Peyer's patch (tissue), 4 donors: ENCODE measurements at regions not wholly inside any gene's neighbourhood (a gene's known extent, or its start where the extent isn't known, plus 50 kb on each side); places are given as distances from the start of the nearest gene placed in this dataset.

Experiments
- DNase-seq, 3 donors: peaks; one replicate each; pipeline ENCODE4 v3.0.0-alpha.2; 2017 to 2019
- H3K27ac ChIP-seq, 4 donors: fragments of 200-600 bp; sonication (generic); one replicate each; pipeline ENCODE4 v1.5.1; 2016 to 2019
- H3K27me3 ChIP-seq, 2 donors: fragments of 200-600 bp; sonication (generic); one replicate each; pipeline ENCODE4 v1.5.1; 2019
- H3K36me3 ChIP-seq, 3 donors: fragments of 200-600 bp; sonication (generic); one replicate each; pipeline ENCODE4 v1.5.1; 2016 to 2019
- H3K4me1 ChIP-seq, 4 donors: fragments of 200-600 bp; sonication (generic); one replicate each; pipeline ENCODE4 v1.5.1; 2016 to 2019
- H3K4me3 ChIP-seq, 4 donors: fragments of 200-600 bp; sonication (generic); 1 replicate in 3 of 4; 2 replicates in 1 of 4; pipeline ENCODE4 v1.5.1; 2016 to 2019; ENCODE audit warnings: mild to moderate bottlenecking in 1 of 4
- H3K9me3 ChIP-seq, 4 donors: fragments of 200-600 bp; sonication (generic); one replicate each; pipeline ENCODE4 v1.5.1; 2016 to 2019; ENCODE audit warnings: mild to moderate bottlenecking in 1 of 4
- CTCF ChIP-seq, 6 experiments: fragments of 450-650 bp in 4 of 6; fragments of 200-600 bp in 2 of 6; sonication (generic) in 1 of 6; IDR thresholded peaks; one replicate each; pipeline ENCODE4 v1.5.1; 2017 to 2019; ENCODE audit warnings: antibody characterized with exemption in 6 of 6, mild to moderate bottlenecking in 3 of 6, moderate library complexity in 1 of 6
- POLR2A ChIP-seq, 2 donors: fragments of 450-650 bp; IDR thresholded peaks; one replicate each; pipeline ENCODE4 v1.5.1; 2017; ENCODE audit warnings: antibody characterized with exemption in 2 of 2, mild to moderate bottlenecking in 2 of 2, moderate library complexity in 2 of 2

GRCh38 chr3:63096248-63097058, 181.7 kb upstream of the SYNPR start:
- H3K27me3 ChIP-seq: no peaks in the 10 kb centered on the region
- no peaks in the 10 kb centered on the region for H3K4me1 ChIP-seq
- TF ChIP-seq POLR2A (IDR thresholded peaks at IDR 0.05): no peak
- no peak for TF ChIP-seq CTCF (IDR thresholded peaks at IDR 0.05)
- DNase-seq: no peak
- H3K27ac ChIP-seq: no peak overlapping the region
- H3K9me3 ChIP-seq: no peaks in the 10 kb centered on the region
- H3K4me3 ChIP-seq: no peak overlapping the region
- H3K36me3 ChIP-seq: no peaks in the 10 kb centered on the region

GRCh38 chr3:63097396-63097795, 180.7 kb upstream of the SYNPR start:
- TF ChIP-seq POLR2A (IDR thresholded peaks at IDR 0.05) (no peak), CTCF (IDR thresholded peaks at IDR 0.05) (no peak)
- no peaks in the 10 kb centered on the region for H3K4me1 ChIP-seq
- no peaks in the 10 kb centered on the region for H3K36me3 ChIP-seq
- H3K4me3 ChIP-seq: no peak overlapping the region
- no peak for DNase-seq
- H3K27me3 ChIP-seq: no peaks in the 10 kb centered on the region
- no peak overlapping the region for H3K27ac ChIP-seq
- H3K9me3 ChIP-seq: no peaks in the 10 kb centered on the region

GRCh38 chr3:63116922-63117321, 161.2 kb upstream of the SYNPR start:
- Histone ChIP-seq H3K4me3 (no peak overlapping the region), H3K27ac (no peak overlapping the region), H3K4me1 (no peaks in the 10 kb centered on the region), H3K36me3 (no peaks in the 10 kb centered on the region), H3K9me3 (no peaks in the 10 kb centered on the region), H3K27me3 (no peaks in the 10 kb centered on the region)
- TF ChIP-seq POLR2A (IDR thresholded peaks at IDR 0.05): no peak
- no peak for TF ChIP-seq CTCF (IDR thresholded peaks at IDR 0.05)
- no peak for DNase-seq

GRCh38 chr3:63124090-63124489, 154.0 kb upstream of the SYNPR start:
- no peak for TF ChIP-seq CTCF (IDR thresholded peaks at IDR 0.05)
- no peak for TF ChIP-seq POLR2A (IDR thresholded peaks at IDR 0.05)
- no peaks in the 10 kb centered on the region for H3K9me3 ChIP-seq
- no peaks in the 10 kb centered on the region for H3K4me1 ChIP-seq
- H3K27ac ChIP-seq: no peak overlapping the region
- no peaks in the 10 kb centered on the region for H3K27me3 ChIP-seq
- no peak overlapping the region for H3K4me3 ChIP-seq
- DNase-seq: no peak
- no peaks in the 10 kb centered on the region for H3K36me3 ChIP-seq

- Histone ChIP-seq H3K4me1 (no peaks in the 10 kb centered on the region), H3K27ac (no peak overlapping the region), H3K27me3 (no peaks in the 10 kb centered on the region), H3K36me3 (no peaks in the 10 kb centered on the region), H3K9me3 (no peaks in the 10 kb centered on the region), H3K4me3 (no peak overlapping the region)
- no peak for DNase-seq
- no peak for TF ChIP-seq POLR2A (IDR thresholded peaks at IDR 0.05)
- no peak for TF ChIP-seq CTCF (IDR thresholded peaks at IDR 0.05)
Observed at GRCh38 chr3:63126530-63126929, 151.6 kb upstream of the SYNPR start.
